D721Med (cell line): ENCODE measurements at regions not wholly inside any gene's neighbourhood (a gene's known extent, or its start where the extent isn't known, plus 50 kb on each side); places are given as distances from the start of the nearest gene placed in this dataset.

Experiments
- DNase-seq: peaks from one replicate; pipeline ENCODE4 v3.0.0; 2011; ENCODE audit warnings: low spot score; ENCODE audit not compliant: insufficient read length
- FAIRE-seq: peaks from 2 replicates; lab custom pipeline; 2011; peaks lifted over from hg19 to GRCh38; lab: Jason Lieb, UNC
- TF ChIP-seq, protein P1 (sequence below): IDR thresholded peaks from 2 replicates; pipeline ENCODE4 v1.5.1; 2012; ENCODE audit warnings: mild to moderate bottlenecking, control low read depth; ENCODE audit not compliant: insufficient read depth; ENCODE audit errors: missing control alignments

DNA sequence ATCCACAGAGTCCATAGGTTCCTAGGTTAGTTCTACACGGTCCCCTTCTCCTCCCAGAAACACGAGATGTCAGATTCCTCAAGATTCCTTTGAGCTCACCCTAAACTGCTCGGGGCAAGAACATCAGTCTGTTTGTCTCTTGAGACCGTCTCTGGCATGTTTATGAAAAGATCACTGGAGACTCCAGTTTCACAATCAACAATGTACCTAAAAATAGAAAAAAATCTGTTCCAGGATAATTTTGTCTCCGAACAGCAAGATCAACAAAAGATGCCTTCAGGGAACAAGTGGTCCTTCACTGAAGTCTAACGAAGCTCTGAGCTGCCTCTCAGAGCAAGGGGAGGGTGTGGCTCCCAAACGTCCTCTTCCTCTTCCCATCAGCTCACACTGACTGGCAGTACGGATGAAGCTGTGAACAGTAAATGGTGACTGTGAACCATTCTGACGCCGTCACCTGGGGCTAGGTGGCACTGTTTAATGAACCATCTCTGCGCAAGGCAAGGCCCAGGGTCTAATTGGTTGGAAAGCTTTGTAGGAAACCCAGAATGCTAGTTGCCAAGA lies 156.2 kb upstream of the LYZL1 start:
- no peak for FAIRE-seq
- DNase-seq, result no peak
- TF ChIP-seq, protein P1, sequence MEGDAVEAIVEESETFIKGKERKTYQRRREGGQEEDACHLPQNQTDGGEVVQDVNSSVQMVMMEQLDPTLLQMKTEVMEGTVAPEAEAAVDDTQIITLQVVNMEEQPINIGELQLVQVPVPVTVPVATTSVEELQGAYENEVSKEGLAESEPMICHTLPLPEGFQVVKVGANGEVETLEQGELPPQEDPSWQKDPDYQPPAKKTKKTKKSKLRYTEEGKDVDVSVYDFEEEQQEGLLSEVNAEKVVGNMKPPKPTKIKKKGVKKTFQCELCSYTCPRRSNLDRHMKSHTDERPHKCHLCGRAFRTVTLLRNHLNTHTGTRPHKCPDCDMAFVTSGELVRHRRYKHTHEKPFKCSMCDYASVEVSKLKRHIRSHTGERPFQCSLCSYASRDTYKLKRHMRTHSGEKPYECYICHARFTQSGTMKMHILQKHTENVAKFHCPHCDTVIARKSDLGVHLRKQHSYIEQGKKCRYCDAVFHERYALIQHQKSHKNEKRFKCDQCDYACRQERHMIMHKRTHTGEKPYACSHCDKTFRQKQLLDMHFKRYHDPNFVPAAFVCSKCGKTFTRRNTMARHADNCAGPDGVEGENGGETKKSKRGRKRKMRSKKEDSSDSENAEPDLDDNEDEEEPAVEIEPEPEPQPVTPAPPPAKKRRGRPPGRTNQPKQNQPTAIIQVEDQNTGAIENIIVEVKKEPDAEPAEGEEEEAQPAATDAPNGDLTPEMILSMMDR, result no peak

DNA sequence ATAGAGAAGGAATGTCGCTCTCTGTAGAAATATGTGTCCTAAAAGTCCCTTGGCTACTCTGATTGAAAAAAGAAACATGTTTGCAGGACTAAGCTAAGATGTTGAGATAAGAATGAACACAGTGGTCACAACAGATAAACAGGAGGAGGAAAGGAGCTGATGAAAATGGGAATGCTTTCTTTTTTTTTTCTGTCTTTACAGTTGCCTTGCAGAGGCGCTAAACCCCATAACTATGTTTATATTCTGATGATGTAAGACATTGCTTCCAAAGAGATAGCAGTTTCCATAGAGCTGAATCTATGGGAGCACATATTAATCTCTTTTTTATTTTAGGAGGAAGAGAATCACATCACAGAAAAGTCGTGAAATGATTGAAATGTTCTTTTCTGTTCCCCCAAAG lies 153.5 kb upstream of the LYZL1 start:
- TF ChIP-seq, protein P1, result no peak
- DNase-seq, result no peak
- FAIRE-seq, result no peak

DNA sequence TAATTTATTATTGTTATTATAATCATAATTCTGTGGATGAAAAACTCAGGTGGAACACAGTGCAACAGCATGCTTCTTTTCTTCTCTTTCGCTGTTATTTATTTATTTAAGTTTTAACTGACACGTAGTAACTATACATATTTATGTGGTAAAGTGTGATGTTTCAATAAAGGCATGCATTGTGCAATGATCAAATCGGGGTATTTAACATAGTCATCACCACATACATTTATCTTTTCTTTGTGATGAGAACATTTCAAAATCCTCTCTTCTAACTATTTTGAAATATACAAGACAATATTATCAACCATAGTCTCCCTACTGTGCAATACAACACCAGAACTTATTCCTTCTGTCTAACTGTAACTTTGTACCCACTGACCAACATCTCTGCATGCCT lies 152.5 kb upstream of the LYZL1 start:
- TF ChIP-seq, protein P1, result no peak
- DNase-seq (no peak), FAIRE-seq (no peak)

DNA sequence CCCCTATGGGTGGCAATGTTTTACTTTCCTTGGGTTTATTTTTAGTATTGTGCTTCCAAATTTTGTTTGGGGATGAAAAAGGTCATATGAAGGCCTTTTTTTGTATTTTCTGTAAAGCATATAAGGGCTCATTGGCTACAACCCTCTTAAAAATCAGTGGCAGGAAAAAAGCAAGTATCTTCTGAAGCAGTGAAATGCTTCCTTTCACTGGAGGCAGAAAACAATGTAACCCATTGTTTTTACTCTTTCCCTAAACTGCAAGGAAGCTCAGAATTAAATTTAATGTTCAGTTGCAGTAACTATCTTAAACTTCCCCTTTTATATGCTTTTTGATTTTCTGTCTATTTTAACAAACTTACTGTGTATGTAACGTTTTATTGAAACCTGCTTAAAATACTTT lies 148.7 kb upstream of the LYZL1 start:
- no peak for DNase-seq
- FAIRE-seq, result no peak
- TF ChIP-seq, protein P1, result no peak

DNA sequence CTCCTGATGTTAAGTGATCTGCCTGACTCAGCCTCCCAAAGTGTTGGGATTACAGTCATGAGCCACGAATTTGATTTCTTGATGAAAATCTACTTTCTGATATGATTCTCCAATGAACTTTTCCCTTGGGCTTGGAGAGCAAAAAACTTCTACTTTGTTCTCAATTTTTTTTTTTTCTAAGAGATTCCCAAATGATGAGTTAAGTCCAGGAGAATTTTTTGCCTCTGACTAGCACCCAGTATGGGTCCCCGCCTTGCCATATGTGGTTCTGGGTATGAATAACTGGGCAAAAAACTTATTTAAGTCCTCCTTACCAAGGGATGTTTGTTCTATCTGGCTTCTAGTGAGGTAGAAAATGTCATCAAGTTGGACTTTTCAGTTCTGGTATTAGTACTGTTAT lies 147.9 kb upstream of the LYZL1 start:
- TF ChIP-seq, protein P1, result no peak
- no peak for DNase-seq
- FAIRE-seq, result no peak

DNA sequence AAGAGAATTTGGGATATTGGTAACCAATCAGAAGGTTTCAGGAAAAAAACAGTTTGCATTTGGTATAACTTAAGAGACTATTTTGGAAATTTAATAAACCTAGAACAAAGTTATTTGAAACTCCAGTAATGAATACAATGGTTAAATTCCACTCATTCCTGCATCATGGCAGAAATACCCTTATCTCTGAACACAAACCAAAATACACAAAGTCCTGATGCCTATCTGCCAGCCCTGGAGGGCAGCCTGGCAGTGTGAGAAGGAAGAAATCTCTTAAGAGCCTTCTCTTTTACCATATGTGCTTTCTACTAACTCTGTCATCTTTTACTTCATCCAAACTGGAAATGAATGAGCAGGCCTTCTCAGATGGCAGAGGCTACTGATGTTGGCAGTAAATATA lies 147.1 kb upstream of the LYZL1 start:
- TF ChIP-seq, protein P1, result no peak
- no peak for FAIRE-seq

DNA sequence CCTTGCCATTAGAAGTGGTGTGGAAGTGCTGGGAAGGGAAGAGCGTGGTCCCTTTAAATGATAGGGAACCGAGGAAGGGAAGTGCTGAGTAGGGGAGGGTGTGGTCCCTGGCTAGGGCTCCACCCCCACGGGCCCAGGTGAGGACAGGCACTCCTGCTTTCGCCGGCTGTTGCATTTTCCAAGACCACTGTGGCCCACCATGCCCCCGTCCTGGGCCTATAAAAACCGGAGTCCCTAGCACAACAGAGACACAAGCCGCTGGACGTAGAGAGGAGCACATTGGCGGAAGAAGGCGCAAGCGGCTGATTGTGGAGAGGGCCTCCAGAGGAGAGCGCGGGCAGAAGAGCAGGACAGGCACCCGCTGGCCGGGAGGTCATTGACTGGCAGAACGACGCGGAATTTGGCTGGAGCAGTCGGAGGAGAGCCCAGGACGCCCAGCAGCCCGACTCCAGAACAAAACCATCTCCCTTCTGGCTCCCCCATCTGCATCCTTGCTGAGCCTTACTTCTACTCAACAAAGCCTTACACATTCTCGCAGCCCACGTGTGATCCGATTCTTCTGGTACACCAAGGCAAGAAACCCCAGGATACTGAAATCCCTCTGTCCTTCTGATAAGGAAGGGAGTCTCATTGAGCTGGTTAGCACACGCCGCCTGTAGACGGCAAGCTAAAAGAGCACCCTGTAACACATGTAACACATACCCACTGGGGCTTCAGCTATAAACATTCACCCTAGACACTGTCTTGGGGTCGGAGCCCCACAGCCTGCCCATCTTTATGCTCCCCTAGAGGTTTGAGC lies 146.2 kb upstream of the LYZL1 start:
- TF ChIP-seq, protein P1, result no peak
- no peak for FAIRE-seq
- DNase-seq, result no peak

More for the DNA sequence above, 147.1 kb upstream of the LYZL1 start:
- DNase-seq, result no peak
